Stimulated activated naive CD8-positive, alpha-beta T cell treated with anti-CD3 and anti-CD28 coated beads, Interleukin-15, Interleukin-2, amounts not matched to agents 100 ng/mL and 50 ng/mL, for 24 hours (primary cell): ENCODE measurements at regions not wholly inside any gene's neighbourhood (a gene's known extent, or its start where the extent isn't known, plus 50 kb on each side); places are given as distances from the start of the nearest gene placed in this dataset.
"Not testable (repeated sequence)": the region's sequence is repeated elsewhere in the genome, so short reads cannot be mapped to it uniquely, and the experiment has no call there.

Experiments used
- H3K27ac Mint-ChIP-seq: one replicate; pipeline ENCODE4 v1.8.0; 2021; ENCODE audit warnings: mild to moderate bottlenecking, mixed read lengths
- H3K27me3 Mint-ChIP-seq: one replicate; pipeline ENCODE4 v1.8.0; 2021; ENCODE audit warnings: mixed read lengths
- H3K36me3 Mint-ChIP-seq: one replicate; pipeline ENCODE4 v1.8.0; 2021; ENCODE audit warnings: low read depth, mixed read lengths
- H3K4me1 Mint-ChIP-seq: one replicate; pipeline ENCODE4 v1.8.0; 2021; ENCODE audit warnings: low read depth, mixed read lengths
- H3K4me3 Mint-ChIP-seq: one replicate; pipeline ENCODE4 v1.8.0; 2021; ENCODE audit warnings: mild to moderate bottlenecking, mixed read lengths
- H3K9me3 Mint-ChIP-seq: one replicate; pipeline ENCODE4 v1.8.0; 2021; ENCODE audit warnings: mixed read lengths

GRCh38 chr12:25655702-25656101 is 102.6 kb upstream of the LMNTD1 start:
- no peaks in the 10 kb centered on the region for H3K36me3 Mint-ChIP-seq
- no peaks in the 10 kb centered on the region for H3K27me3 Mint-ChIP-seq
- H3K4me3 Mint-ChIP-seq = no peak overlapping the region
- H3K9me3 Mint-ChIP-seq = no peaks in the 10 kb centered on the region
- H3K27ac Mint-ChIP-seq = no peak overlapping the region
- H3K4me1 Mint-ChIP-seq = no peaks in the 10 kb centered on the region

GRCh38 chr12:25659621-25660020 is 106.5 kb upstream of the LMNTD1 start:
- H3K27ac Mint-ChIP-seq = no peak overlapping the region
- H3K9me3 Mint-ChIP-seq = no peaks in the 10 kb centered on the region
- no peaks in the 10 kb centered on the region for H3K4me1 Mint-ChIP-seq
- H3K27me3 Mint-ChIP-seq = no peaks in the 10 kb centered on the region
- H3K4me3 Mint-ChIP-seq = no peak overlapping the region
- H3K36me3 Mint-ChIP-seq = no peaks in the 10 kb centered on the region

- H3K27ac Mint-ChIP-seq = no peak overlapping the region
These were observed 117.3 kb upstream of the LMNTD1 start for GRCh38 chr12:25670076-25671055.

GRCh38 chr12:25675808-25676207 is 122.7 kb upstream of the LMNTD1 start:
- Mint-ChIP-seq H3K27ac (no peak overlapping the region), H3K4me1 (no peaks in the 10 kb centered on the region), H3K9me3 (no peaks in the 10 kb centered on the region), H3K36me3 (no peaks in the 10 kb centered on the region), H3K27me3 (no peaks in the 10 kb centered on the region), H3K4me3 (no peak overlapping the region)

More at GRCh38 chr12:25670076-25671055, 117.3 kb upstream of the LMNTD1 start:
- no peaks in the 10 kb centered on the region for H3K9me3 Mint-ChIP-seq
- no peaks in the 10 kb centered on the region for H3K27me3 Mint-ChIP-seq
- no peak overlapping the region for H3K4me3 Mint-ChIP-seq
- no peaks in the 10 kb centered on the region for H3K4me1 Mint-ChIP-seq
- no peaks in the 10 kb centered on the region for H3K36me3 Mint-ChIP-seq

- Mint-ChIP-seq H3K27me3 (no peaks in the 10 kb centered on the region), H3K36me3 (no peaks in the 10 kb centered on the region), H3K4me1 (no peaks in the 10 kb centered on the region), H3K27ac (no peak overlapping the region), H3K9me3 (no peaks in the 10 kb centered on the region), H3K4me3 (no peak overlapping the region)
These were observed 124.3 kb upstream of the LMNTD1 start for GRCh38 chr12:25677232-25677937.

- H3K4me3 Mint-ChIP-seq = no peak overlapping the region
- peaks cover 3% of the 10 kb centered on the region for H3K9me3 Mint-ChIP-seq
- no peaks in the 10 kb centered on the region for H3K4me1 Mint-ChIP-seq
- H3K36me3 Mint-ChIP-seq = no peaks in the 10 kb centered on the region
- H3K27me3 Mint-ChIP-seq = no peaks in the 10 kb centered on the region
- H3K27ac Mint-ChIP-seq = no peak overlapping the region
These were observed 128.5 kb upstream of the LMNTD1 start for GRCh38 chr12:25681580-25681979.

GRCh38 chr12:25682421-25682820 is 129.3 kb upstream of the LMNTD1 start:
- no peak overlapping the region for H3K27ac Mint-ChIP-seq
- no peak overlapping the region for H3K4me3 Mint-ChIP-seq
- H3K4me1 Mint-ChIP-seq = no peaks in the 10 kb centered on the region
- H3K27me3 Mint-ChIP-seq = no peaks in the 10 kb centered on the region
- H3K36me3 Mint-ChIP-seq = no peaks in the 10 kb centered on the region
- peaks cover 3% of the 10 kb centered on the region for H3K9me3 Mint-ChIP-seq

GRCh38 chr12:25684070-25684469 is 131.0 kb upstream of the LMNTD1 start:
- H3K36me3 Mint-ChIP-seq = no peaks in the 10 kb centered on the region
- H3K27ac Mint-ChIP-seq = no peak overlapping the region
- H3K4me1 Mint-ChIP-seq = no peaks in the 10 kb centered on the region
- H3K27me3 Mint-ChIP-seq = no peaks in the 10 kb centered on the region
- no peak overlapping the region for H3K4me3 Mint-ChIP-seq
- H3K9me3 Mint-ChIP-seq = peaks cover 6% of the 10 kb centered on the region

- Mint-ChIP-seq H3K9me3 (peaks cover 6% of the 10 kb centered on the region), H3K36me3 (no peaks in the 10 kb centered on the region), H3K4me3 (no peak overlapping the region), H3K27ac (no peak overlapping the region), H3K4me1 (no peaks in the 10 kb centered on the region), H3K27me3 (no peaks in the 10 kb centered on the region)
These were observed 133.3 kb upstream of the LMNTD1 start for GRCh38 chr12:25686351-25686750.

- no peaks in the 10 kb centered on the region for H3K4me1 Mint-ChIP-seq
- peaks cover 6% of the 10 kb centered on the region for H3K9me3 Mint-ChIP-seq
- no peak overlapping the region for H3K27ac Mint-ChIP-seq
- H3K36me3 Mint-ChIP-seq = no peaks in the 10 kb centered on the region
- H3K27me3 Mint-ChIP-seq = no peaks in the 10 kb centered on the region
- no peak overlapping the region for H3K4me3 Mint-ChIP-seq
These were observed 134.1 kb upstream of the LMNTD1 start for GRCh38 chr12:25687226-25687625.

GRCh38 chr12:25688851-25689250 is 135.8 kb upstream of the LMNTD1 start:
- not testable (repeated sequence) for H3K4me3 Mint-ChIP-seq, H3K4me1 Mint-ChIP-seq, H3K27ac Mint-ChIP-seq, H3K27me3 Mint-ChIP-seq, H3K36me3 Mint-ChIP-seq, H3K9me3 Mint-ChIP-seq

GRCh38 chr12:25689996-25690501 is 137.0 kb upstream of the LMNTD1 start:
- H3K27me3 Mint-ChIP-seq = peaks cover 6% of the 10 kb centered on the region
- no peak overlapping the region for H3K27ac Mint-ChIP-seq
- no peaks in the 10 kb centered on the region for H3K36me3 Mint-ChIP-seq
- H3K4me3 Mint-ChIP-seq = no peak overlapping the region
- no peaks in the 10 kb centered on the region for H3K4me1 Mint-ChIP-seq
- peaks cover 3% of the 10 kb centered on the region for H3K9me3 Mint-ChIP-seq

- Mint-ChIP-seq H3K27ac (no peak overlapping the region), H3K4me3 (no peak overlapping the region), H3K4me1 (no peaks in the 10 kb centered on the region), H3K9me3 (peaks cover 3% of the 10 kb centered on the region), H3K27me3 (peaks cover 6% of the 10 kb centered on the region), H3K36me3 (no peaks in the 10 kb centered on the region)
These were observed 138.1 kb upstream of the LMNTD1 start for GRCh38 chr12:25690996-25691864.

- H3K36me3 Mint-ChIP-seq = no peaks in the 10 kb centered on the region
- no peaks in the 10 kb centered on the region for H3K4me1 Mint-ChIP-seq
- peaks cover 3% of the 10 kb centered on the region for H3K9me3 Mint-ChIP-seq
- H3K4me3 Mint-ChIP-seq = no peak overlapping the region
- H3K27me3 Mint-ChIP-seq = peaks cover 6% of the 10 kb centered on the region
- H3K27ac Mint-ChIP-seq = no peak overlapping the region
These were observed 138.7 kb upstream of the LMNTD1 start for GRCh38 chr12:25691865-25692114.
